Muscle of leg (tissue), 3 donors: ENCODE measurements at regions not wholly inside any gene's neighbourhood (a gene's known extent, or its start where the extent isn't known, plus 50 kb on each side); places are given as distances from the start of the nearest gene placed in this dataset.

ENCODE experiments used
- DNase-seq: peaks from one replicate; pipeline ENCODE4 v3.0.0; 2013
- H3K27ac ChIP-seq: one replicate; pipeline ENCODE4 v1.5.1; 2013; ENCODE audit warnings: mild to moderate bottlenecking, low read length, control low read depth
- H3K27me3 ChIP-seq: one replicate; pipeline ENCODE4 v1.6.1; 2013; ENCODE audit warnings: low read length; ENCODE audit not compliant: control insufficient read depth, insufficient read depth
- H3K36me3 ChIP-seq: one replicate; pipeline ENCODE4 v1.6.1; 2013; ENCODE audit warnings: low read length; ENCODE audit not compliant: control insufficient read depth, insufficient read depth
- H3K4me1 ChIP-seq: one replicate; pipeline ENCODE4 v1.6.1; 2013; ENCODE audit warnings: low read length; ENCODE audit not compliant: control insufficient read depth, insufficient read depth
- H3K4me3 ChIP-seq: one replicate; pipeline ENCODE4 v1.5.1; 2013; ENCODE audit warnings: low read length, control low read depth
- H3K9me3 ChIP-seq: replicated peaks from 2 replicates; pipeline ENCODE4 v1.6.1; 2013; ENCODE audit warnings: low read depth, low read length; ENCODE audit not compliant: control insufficient read depth
- WGBS: methylation state at CpG from one replicate; pipeline ENCODE4 v1.1.5; 2013; ENCODE audit warnings: missing lambda C conversion rate; ENCODE audit not compliant: insufficient coverage; 5-methylcytosine and 5-hydroxymethylcytosine counted together

- Histone ChIP-seq H3K36me3 (no peaks in the 10 kb centered on the region), H3K4me1 (peaks cover 26% of the 10 kb centered on the region), H3K27me3 (no peaks in the 10 kb centered on the region), H3K4me3 (no peak overlapping the region), H3K27ac (no peak overlapping the region), H3K9me3 (no peaks in the 10 kb centered on the region)
- DNase-seq, result no peak
- WGBS, result 77% methylated on average over 6 of the region's 9 CpGs
These were observed 136.6 kb upstream of the FAM20C start for GRCh38 chr7:55690-56248.

- DNase-seq, result no peak
- 71% methylated on average over 18 of the region's 18 CpGs for WGBS
These were observed 136.0 kb upstream of the FAM20C start for GRCh38 chr7:56291-56913.

GRCh38 chr7:57071-57470 is 135.3 kb upstream of the FAM20C start:
- H3K4me3 ChIP-seq, result no peak overlapping the region
- H3K36me3 ChIP-seq, result no peaks in the 10 kb centered on the region
- peaks cover 26% of the 10 kb centered on the region for H3K4me1 ChIP-seq
- no peaks in the 10 kb centered on the region for H3K9me3 ChIP-seq
- no peak for DNase-seq
- WGBS, result 93% methylated on average over 7 of the region's 8 CpGs
- no peaks in the 10 kb centered on the region for H3K27me3 ChIP-seq
- H3K27ac ChIP-seq, result no peak overlapping the region

More at GRCh38 chr7:56291-56913, 136.0 kb upstream of the FAM20C start:
- Histone ChIP-seq H3K36me3 (no peaks in the 10 kb centered on the region), H3K27ac (no peak overlapping the region), H3K9me3 (no peaks in the 10 kb centered on the region), H3K4me1 (peaks cover 26% of the 10 kb centered on the region), H3K27me3 (no peaks in the 10 kb centered on the region), H3K4me3 (no peak overlapping the region)

- Histone ChIP-seq H3K4me3 (no peak overlapping the region), H3K27me3 (no peaks in the 10 kb centered on the region), H3K36me3 (no peaks in the 10 kb centered on the region), H3K4me1 (peaks cover 29% of the 10 kb centered on the region), H3K27ac (no peak overlapping the region), H3K9me3 (no peaks in the 10 kb centered on the region)
- 50% methylated on average over 4 of the region's 9 CpGs for WGBS
- no peak for DNase-seq
These were observed 134.7 kb upstream of the FAM20C start for GRCh38 chr7:57482-58255.

GRCh38 chr7:58316-58715 is 134.1 kb upstream of the FAM20C start:
- Histone ChIP-seq H3K36me3 (no peaks in the 10 kb centered on the region), H3K9me3 (no peaks in the 10 kb centered on the region), H3K27me3 (no peaks in the 10 kb centered on the region), H3K4me3 (no peak overlapping the region), H3K4me1 (peaks cover 36% of the 10 kb centered on the region), H3K27ac (no peak overlapping the region)
- no peak for DNase-seq
- WGBS, result 89% methylated on average over 3 of the region's 7 CpGs

GRCh38 chr7:59079-60016 is 133.0 kb upstream of the FAM20C start:
- Histone ChIP-seq H3K36me3 (no peaks in the 10 kb centered on the region), H3K27me3 (no peaks in the 10 kb centered on the region), H3K4me3 (no peak overlapping the region), H3K9me3 (no peaks in the 10 kb centered on the region), H3K4me1 (peaks cover 46% of the 10 kb centered on the region), H3K27ac (no peak overlapping the region)
- DNase-seq, result no peak
- 60% methylated on average over 8 of the region's 16 CpGs for WGBS

GRCh38 chr7:60017-60675 is 132.2 kb upstream of the FAM20C start:
- Histone ChIP-seq H3K27ac (no peak overlapping the region), H3K9me3 (no peaks in the 10 kb centered on the region), H3K4me3 (no peak overlapping the region), H3K27me3 (no peaks in the 10 kb centered on the region), H3K36me3 (no peaks in the 10 kb centered on the region), H3K4me1 (peaks cover 54% of the 10 kb centered on the region)
- 85% methylated on average over 12 of the region's 16 CpGs for WGBS
- DNase-seq, result no peak

- Histone ChIP-seq H3K4me1 (peaks cover 59% of the 10 kb centered on the region), H3K9me3 (no peaks in the 10 kb centered on the region), H3K27me3 (no peaks in the 10 kb centered on the region), H3K36me3 (no peaks in the 10 kb centered on the region), H3K27ac (no peak overlapping the region), H3K4me3 (no peak overlapping the region)
- DNase-seq, result no peak
- WGBS, result 78% methylated on average over 6 of the region's 9 CpGs
These were observed 131.7 kb upstream of the FAM20C start for GRCh38 chr7:60706-61105.

- Histone ChIP-seq H3K36me3 (no peaks in the 10 kb centered on the region), H3K27me3 (peaks cover 2% of the 10 kb centered on the region), H3K4me3 (no peak overlapping the region), H3K9me3 (no peaks in the 10 kb centered on the region), H3K4me1 (peaks cover 59% of the 10 kb centered on the region), H3K27ac (no peak overlapping the region)
- DNase-seq, result no peak
- 100% methylated on average over 1 of the region's 9 CpGs for WGBS
These were observed 131.3 kb upstream of the FAM20C start for GRCh38 chr7:61111-61510.
